SK-N-SH (cell line): ENCODE measurements at regions not wholly inside any gene's neighbourhood (a gene's known extent, or its start where the extent isn't known, plus 50 kb on each side); places are given as distances from the start of the nearest gene placed in this dataset.
A peak's percentile ranks its signal among the peaks of the same experiment; 100 is the strongest.
"Not testable (repeated sequence)": the region's sequence is repeated elsewhere in the genome, so short reads cannot be mapped to it uniquely, and the experiment has no call there.

Experiments used
- CTCF ChIA-PET: fragments of 300-600, 350-600 bp; formaldehyde crosslinking; extraction: SDS; loops from one replicate; lab custom pipeline; 2021; lab: Yijun Ruan, JAX
- POLR2A ChIA-PET: fragments of 350-600 bp; sonication (Branson Sonifier 250); formaldehyde crosslinking; extraction: SDS; loops from one replicate; lab custom pipeline; 2020; ENCODE audit warnings: antibody characterized with exemption, inconsistent platforms; lab: Yijun Ruan, JAX
- DNase-seq: peaks from one replicate; pipeline ENCODE4 v3.0.0; 2012
- H2AFZ ChIP-seq: fragments of 200-600 bp; sonication (generic); 2 replicates; pipeline ENCODE4 v1.8.1; 2016; ENCODE audit warnings: antibody characterized with exemption, mild to moderate bottlenecking, low read depth
- H3F3A ChIP-seq: fragments of 200-600 bp; sonication (generic); replicated peaks from 2 replicates; pipeline ENCODE3; 2016; ENCODE audit warnings: antibody characterized with exemption, mild to moderate bottlenecking; ENCODE audit not compliant: insufficient read depth
- H3K27ac ChIP-seq, 2 experiments: fragments of 200-500 bp in 1 of 2; fragments of 200-600 bp in 1 of 2; sonication (Bioruptor generic) in 1 of 2; sonication (generic), shearing (Covaris generic) in 1 of 2; 2 replicates each; pipeline versions ENCODE4 v1.5.1 to v1.6.1; 2014 to 2016; ENCODE audit warnings: low read depth in 2 of 2, inconsistent platforms in 1 of 2, low read length in 1 of 2, mild to moderate bottlenecking in 1 of 2, mixed read lengths in 1 of 2
- H3K27me3 ChIP-seq: fragments of 200-600 bp; sonication (generic), shearing (Covaris generic); 2 replicates; pipeline ENCODE4 v1.6.1; 2016; ENCODE audit warnings: mixed run types; ENCODE audit not compliant: insufficient read depth
- H3K36me3 ChIP-seq, 2 experiments: fragments of 200-500 bp in 1 of 2; fragments of 200-600 bp in 1 of 2; sonication (Bioruptor generic) in 1 of 2; sonication (generic) in 1 of 2; replicated peaks in 1 of 2; 2 replicates each; pipeline versions ENCODE3 to v1.5.1; 2014 to 2016; ENCODE audit warnings: low read length in 1 of 2, mild to moderate bottlenecking in 1 of 2; ENCODE audit not compliant: insufficient read depth in 2 of 2, control insufficient read depth in 1 of 2
- H3K4me1 ChIP-seq, 2 experiments: fragments of 200-500 bp in 1 of 2; fragments of 200-600 bp in 1 of 2; sonication (Bioruptor generic) in 1 of 2; sonication (generic), shearing (Covaris generic) in 1 of 2; 2 replicates each; pipeline versions ENCODE4 v1.5.1 to v1.6.1; 2014 to 2016; ENCODE audit warnings: low read depth in 1 of 2, low read length in 1 of 2, mixed run types in 1 of 2; ENCODE audit not compliant: insufficient read depth in 2 of 2, control insufficient read depth in 1 of 2
- H3K4me2 ChIP-seq: fragments of 200-600 bp; sonication (generic), shearing (Covaris generic); 2 replicates; pipeline ENCODE4 v1.6.1; 2017; ENCODE audit warnings: mixed run types
- H3K4me3 ChIP-seq, 2 experiments: fragments of 200-500 bp in 1 of 2; fragments of 200-600 bp in 1 of 2; sonication (Bioruptor generic) in 1 of 2; sonication (generic), shearing (Covaris generic) in 1 of 2; 2 replicates each; pipeline versions ENCODE4 v1.5.1 to v1.8.1; 2014 to 2016; ENCODE audit warnings: low read depth in 2 of 2, inconsistent platforms in 1 of 2, low read length in 1 of 2, mild to moderate bottlenecking in 1 of 2, mixed read lengths in 1 of 2, moderate library complexity in 1 of 2
- H3K79me2 ChIP-seq: fragments of 200-600 bp; sonication (generic); 2 replicates; pipeline ENCODE4 v1.8.1; 2017; ENCODE audit warnings: mild to moderate bottlenecking; ENCODE audit not compliant: insufficient read depth
- H3K9ac ChIP-seq: fragments of 200-600 bp; sonication (generic); 2 replicates; pipeline ENCODE4 v1.6.1; 2017; ENCODE audit warnings: mixed run types
- H3K9me2 ChIP-seq: fragments of 200-600 bp; sonication (generic); 2 replicates; pipeline ENCODE4 v1.6.1; 2017; ENCODE audit warnings: mixed run types
- H3K9me3 ChIP-seq: fragments of 200-600 bp; sonication (generic); 2 replicates; pipeline ENCODE4 v1.6.1; 2017; ENCODE audit warnings: mixed run types, mild to moderate bottlenecking, moderate library complexity
- H4K20me1 ChIP-seq: fragments of 200-600 bp; sonication (generic); 2 replicates; pipeline ENCODE4 v1.6.1; 2017; ENCODE audit warnings: mild to moderate bottlenecking, mixed run types; ENCODE audit not compliant: insufficient read depth
- FOSL2 ChIP-seq: IDR thresholded peaks from 2 replicates; pipeline ENCODE4 v1.4.0; 2012; ENCODE audit warnings: low read depth, mild to moderate bottlenecking, moderate library complexity, borderline replicate concordance
- GABPA ChIP-seq: IDR thresholded peaks from 2 replicates; pipeline ENCODE4 v1.4.0; 2012; ENCODE audit warnings: low read depth, mild to moderate bottlenecking
- MAX ChIP-seq: IDR thresholded peaks from 2 replicates; pipeline ENCODE4 v1.4.0; 2012; ENCODE audit warnings: low read depth
- MEF2A ChIP-seq: IDR thresholded peaks from 2 replicates; pipeline ENCODE4 v1.4.0; 2012; ENCODE audit warnings: low read depth, borderline replicate concordance
- ZBTB33 ChIP-seq: IDR thresholded peaks from 2 replicates; pipeline ENCODE4 v1.4.0; 2012; ENCODE audit warnings: low read depth, borderline replicate concordance
- WGBS: methylation state at CpG from one replicate; pipeline ENCODE4 v1.1.6; 2017; ENCODE audit warnings: low lambda C conversion rate; 5-methylcytosine and 5-hydroxymethylcytosine counted together
- TF ChIP-seq, protein P1 (sequence below): IDR thresholded peaks from 2 replicates; pipeline ENCODE4 v1.4.0; 2012; ENCODE audit warnings: low read depth, borderline replicate concordance
- TF ChIP-seq, protein P2 (sequence below): fragments of 200-600 bp; sonication (generic); IDR thresholded peaks from 2 replicates; pipeline ENCODE4 v1.6.1; 2017; ENCODE audit warnings: antibody characterized with exemption, mild to moderate bottlenecking, moderate library complexity
- TF ChIP-seq, protein P3 (sequence below): IDR thresholded peaks from 2 replicates; pipeline ENCODE4; 2012

DNA sequence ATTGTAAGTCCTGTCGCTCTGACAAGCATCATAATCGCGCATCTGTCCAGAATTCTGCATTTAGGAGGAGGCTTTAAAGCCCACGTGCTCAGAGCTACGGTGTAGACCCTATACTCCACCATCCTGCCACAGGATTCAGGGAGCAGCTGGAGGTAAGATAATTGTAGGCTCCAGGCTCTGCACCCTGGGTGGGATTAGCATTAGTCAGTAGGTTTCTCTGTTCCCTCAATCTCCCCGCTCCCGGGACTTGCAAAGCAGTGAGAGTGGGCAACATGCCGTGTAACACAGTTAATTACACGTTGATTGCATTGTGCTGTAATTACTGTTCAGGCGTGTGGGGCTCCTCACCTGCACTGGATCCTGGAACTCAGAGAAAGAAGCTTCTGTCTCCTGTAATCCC, 89.3 kb upstream of the CUX1 start:
- H3K9me2 ChIP-seq, result no peaks in the 10 kb centered on the region
- TF ChIP-seq, protein P1, sequence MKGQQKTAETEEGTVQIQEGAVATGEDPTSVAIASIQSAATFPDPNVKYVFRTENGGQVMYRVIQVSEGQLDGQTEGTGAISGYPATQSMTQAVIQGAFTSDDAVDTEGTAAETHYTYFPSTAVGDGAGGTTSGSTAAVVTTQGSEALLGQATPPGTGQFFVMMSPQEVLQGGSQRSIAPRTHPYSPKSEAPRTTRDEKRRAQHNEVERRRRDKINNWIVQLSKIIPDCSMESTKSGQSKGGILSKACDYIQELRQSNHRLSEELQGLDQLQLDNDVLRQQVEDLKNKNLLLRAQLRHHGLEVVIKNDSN, result no peak
- TF ChIP-seq GABPA (no peak), MEF2A (no peak), MAX (no peak)
- TF ChIP-seq, protein P2, sequence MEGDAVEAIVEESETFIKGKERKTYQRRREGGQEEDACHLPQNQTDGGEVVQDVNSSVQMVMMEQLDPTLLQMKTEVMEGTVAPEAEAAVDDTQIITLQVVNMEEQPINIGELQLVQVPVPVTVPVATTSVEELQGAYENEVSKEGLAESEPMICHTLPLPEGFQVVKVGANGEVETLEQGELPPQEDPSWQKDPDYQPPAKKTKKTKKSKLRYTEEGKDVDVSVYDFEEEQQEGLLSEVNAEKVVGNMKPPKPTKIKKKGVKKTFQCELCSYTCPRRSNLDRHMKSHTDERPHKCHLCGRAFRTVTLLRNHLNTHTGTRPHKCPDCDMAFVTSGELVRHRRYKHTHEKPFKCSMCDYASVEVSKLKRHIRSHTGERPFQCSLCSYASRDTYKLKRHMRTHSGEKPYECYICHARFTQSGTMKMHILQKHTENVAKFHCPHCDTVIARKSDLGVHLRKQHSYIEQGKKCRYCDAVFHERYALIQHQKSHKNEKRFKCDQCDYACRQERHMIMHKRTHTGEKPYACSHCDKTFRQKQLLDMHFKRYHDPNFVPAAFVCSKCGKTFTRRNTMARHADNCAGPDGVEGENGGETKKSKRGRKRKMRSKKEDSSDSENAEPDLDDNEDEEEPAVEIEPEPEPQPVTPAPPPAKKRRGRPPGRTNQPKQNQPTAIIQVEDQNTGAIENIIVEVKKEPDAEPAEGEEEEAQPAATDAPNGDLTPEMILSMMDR, result no peak
- TF ChIP-seq, all 33 proteins: peak for 0
- ChIA-PET CTCF (interaction anchor here (0.9 to 4.6 kb wide), 3 partner anchors 15 to 552 kb away, joined by 3 to 31 read pairs (median 13); no protein-coding TSS in a partner anchor), POLR2A (no interaction called here)
- no peaks in the 10 kb centered on the region for H3K79me2 ChIP-seq
- H3K27me3 ChIP-seq, result no peaks in the 10 kb centered on the region
- no peaks in the 10 kb centered on the region for H3K9me3 ChIP-seq
- no peak for DNase-seq
- H3K36me3 ChIP-seq, result no peaks in the 10 kb centered on the region
- H3F3A ChIP-seq, result no peaks in the 10 kb centered on the region
- H2AFZ ChIP-seq, result no peak overlapping the region
- H3K4me2 ChIP-seq, result no peak overlapping the region
- H3K27ac ChIP-seq, result no peak overlapping the region
- H3K4me3 ChIP-seq, result no peak overlapping the region
- WGBS, result 90% methylated on average over 10 of the region's 10 CpGs
- no peaks in the 10 kb centered on the region for H4K20me1 ChIP-seq
- H3K4me1 ChIP-seq, result peaks cover 0 to 7% of the 10 kb centered on the region in 2 experiments; a peak in 1 of 4 replicates
- H3K9ac ChIP-seq, result no peak overlapping the region

- H3K9me2 ChIP-seq, POLR2A ChIA-PET, H3K9me3 ChIP-seq, H3K79me2 ChIP-seq, H3K4me2 ChIP-seq, H3F3A ChIP-seq, H3K36me3 ChIP-seq, H3K27me3 ChIP-seq, H4K20me1 ChIP-seq, H3K4me3 ChIP-seq, DNase-seq: not testable (repeated sequence)
- Histone ChIP-seq H2AFZ (peak overlapping the region; percentile 17; the same call in 1 of the 2 replicates), H3K9ac (peak overlapping the region; percentile 37; the same call in 1 of the 2 replicates), H3K4me1 (peaks cover 0 to 11% of the 10 kb centered on the region in 2 experiments; a peak in 1 of 4 replicates), H3K27ac (peak overlapping the region in 1 of 2 experiments; percentile 80; a peak in 2 of 4 replicates)
- WGBS, result 86% methylated on average over 6 of the region's 6 CpGs
- CTCF ChIA-PET, result interaction anchor here (0.9 to 4.6 kb wide), 5 partner anchors 14 to 551 kb away, joined by 3 to 31 read pairs (median 3); no protein-coding TSS in a partner anchor
Measured at GRCh38 chr7:101728873-101729240, 88.6 kb upstream of the CUX1 start.

GRCh38 chr7:101729241-101729883, 88.1 kb upstream of the CUX1 start:
- POLR2A ChIA-PET, result no interaction called here
- CTCF ChIA-PET, result interaction anchor here (0.7 to 4.6 kb wide), 13 partner anchors 10 to 662 kb away, joined by 3 to 31 read pairs (median 3); no protein-coding TSS in a partner anchor
- peak overlapping the region; percentile 37; the same call in 1 of the 2 replicates for H3K9ac ChIP-seq
- H3K27me3 ChIP-seq, result no peaks in the 10 kb centered on the region
- H3K4me2 ChIP-seq, result no peak overlapping the region; the same call in 1 of the 2 replicates
- H3F3A ChIP-seq, result no peaks in the 10 kb centered on the region
- no peaks in the 10 kb centered on the region for H3K9me3 ChIP-seq
- H3K4me3 ChIP-seq, result no peak overlapping the region
- WGBS, result 61% methylated on average over 15 of the region's 15 CpGs
- H3K79me2 ChIP-seq, result no peaks in the 10 kb centered on the region
- H3K9me2 ChIP-seq, result no peaks in the 10 kb centered on the region
- peak overlapping the region in 1 of 2 experiments; percentile 80; a peak in 2 of 4 replicates for H3K27ac ChIP-seq
- DNase-seq, result no peak
- peaks cover 0 to 12% of the 10 kb centered on the region in 2 experiments; a peak in 1 of 4 replicates for H3K4me1 ChIP-seq
- H3K36me3 ChIP-seq, result no peaks in the 10 kb centered on the region
- H4K20me1 ChIP-seq, result no peaks in the 10 kb centered on the region
- H2AFZ ChIP-seq, result peak overlapping the region; percentile 17; the same call in 1 of the 2 replicates
- TF ChIP-seq, protein P2, result no peak
- TF ChIP-seq ZBTB33, result no peak
- TF ChIP-seq, protein P3, sequence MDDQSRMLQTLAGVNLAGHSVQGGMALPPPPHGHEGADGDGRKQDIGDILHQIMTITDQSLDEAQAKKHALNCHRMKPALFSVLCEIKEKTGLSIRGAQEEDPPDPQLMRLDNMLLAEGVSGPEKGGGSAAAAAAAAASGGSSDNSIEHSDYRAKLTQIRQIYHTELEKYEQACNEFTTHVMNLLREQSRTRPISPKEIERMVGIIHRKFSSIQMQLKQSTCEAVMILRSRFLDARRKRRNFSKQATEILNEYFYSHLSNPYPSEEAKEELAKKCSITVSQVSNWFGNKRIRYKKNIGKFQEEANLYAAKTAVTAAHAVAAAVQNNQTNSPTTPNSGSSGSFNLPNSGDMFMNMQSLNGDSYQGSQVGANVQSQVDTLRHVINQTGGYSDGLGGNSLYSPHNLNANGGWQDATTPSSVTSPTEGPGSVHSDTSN, result peak; percentile 28; the same call in 1 of the 2 replicates
- peak; percentile 70 for TF ChIP-seq FOSL2
